Hematopoietic multipotent progenitor cell treated with erythropoietin and hydrocortisone succinate and interleukin-3 and kit ligand, for 17 days (in vitro differentiated cells): ENCODE measurements at regions not wholly inside any gene's neighbourhood (a gene's known extent, or its start where the extent isn't known, plus 50 kb on each side); places are given as distances from the start of the nearest gene placed in this dataset.

Experiments used
- DNase-seq: peaks from one replicate; pipeline ENCODE4 v3.0.0-alpha.2; 2015; ENCODE audit warnings: low spot score

DNA sequence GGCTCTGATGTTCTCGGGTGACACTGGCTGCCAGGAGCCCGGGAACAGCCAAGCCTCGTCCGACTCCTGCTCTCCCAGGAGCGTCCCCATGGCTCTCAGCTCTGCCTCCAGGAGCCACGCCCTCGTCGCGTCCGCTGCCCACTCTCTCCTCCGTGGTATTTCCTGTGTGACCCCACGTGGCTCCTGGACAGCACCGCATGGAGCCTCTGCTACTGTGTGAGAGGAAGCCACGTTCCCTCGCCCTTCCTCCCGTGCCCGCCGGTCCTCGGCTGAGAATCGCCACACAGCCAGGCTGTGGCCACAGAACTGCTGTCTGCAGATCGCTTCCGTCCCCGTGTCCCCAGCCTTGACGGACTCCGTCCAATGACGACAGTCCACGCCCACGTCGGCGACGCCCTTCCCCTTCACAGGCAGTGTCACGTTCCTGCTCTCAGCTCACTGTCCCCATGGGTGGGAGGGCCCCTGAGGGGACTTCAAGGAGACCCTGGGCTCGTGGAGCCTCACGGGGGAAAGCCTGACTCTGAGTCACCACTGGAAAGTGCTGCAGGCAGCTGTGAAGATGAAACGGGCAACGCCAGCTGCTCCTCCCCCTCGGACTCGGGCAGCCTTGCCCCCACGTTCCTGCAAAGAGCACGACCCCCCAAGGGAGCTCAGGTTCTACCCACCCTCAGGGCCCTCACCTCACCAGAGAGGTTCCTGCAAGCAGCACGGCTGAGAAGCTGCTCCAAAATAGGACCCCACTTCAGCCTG, 458.5 kb downstream of the BRD1 start:
- no peak for DNase-seq

DNA sequence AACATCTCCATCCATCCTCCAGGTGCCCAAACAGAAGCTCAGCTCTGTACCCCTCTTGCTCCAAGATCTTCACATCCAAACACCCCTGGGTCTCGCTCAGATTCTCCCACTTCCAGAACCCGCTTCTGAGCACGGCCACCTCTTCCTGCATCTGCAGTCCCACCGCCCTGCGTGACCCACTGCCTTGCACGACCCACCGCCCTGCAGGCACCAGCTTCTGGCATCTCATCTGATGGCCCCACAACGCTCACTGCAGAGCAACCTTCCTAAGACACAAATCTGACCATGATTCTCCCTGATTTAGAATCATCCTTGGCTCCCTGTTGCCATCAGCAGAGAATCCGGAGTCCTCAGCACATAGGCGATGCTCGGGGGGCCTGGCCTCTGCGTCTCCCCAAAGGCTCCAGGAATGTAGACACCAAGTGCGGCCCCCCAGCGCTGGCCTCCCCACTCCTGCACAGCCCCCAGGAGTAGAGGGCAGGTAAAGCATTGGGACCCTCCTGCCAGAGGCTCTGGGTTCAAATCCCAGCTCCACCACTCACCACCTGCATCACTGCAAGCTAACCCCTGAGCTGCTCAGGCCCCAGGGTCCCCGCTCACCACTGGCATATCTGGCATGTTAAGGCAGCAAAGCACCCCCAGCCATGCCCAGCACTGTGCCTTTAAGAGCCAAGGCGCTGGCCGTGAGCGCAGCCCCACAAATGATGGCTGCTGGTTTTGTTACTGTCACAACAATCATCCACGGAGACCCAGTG, 459.3 kb downstream of the BRD1 start:
- no peak for DNase-seq

DNA sequence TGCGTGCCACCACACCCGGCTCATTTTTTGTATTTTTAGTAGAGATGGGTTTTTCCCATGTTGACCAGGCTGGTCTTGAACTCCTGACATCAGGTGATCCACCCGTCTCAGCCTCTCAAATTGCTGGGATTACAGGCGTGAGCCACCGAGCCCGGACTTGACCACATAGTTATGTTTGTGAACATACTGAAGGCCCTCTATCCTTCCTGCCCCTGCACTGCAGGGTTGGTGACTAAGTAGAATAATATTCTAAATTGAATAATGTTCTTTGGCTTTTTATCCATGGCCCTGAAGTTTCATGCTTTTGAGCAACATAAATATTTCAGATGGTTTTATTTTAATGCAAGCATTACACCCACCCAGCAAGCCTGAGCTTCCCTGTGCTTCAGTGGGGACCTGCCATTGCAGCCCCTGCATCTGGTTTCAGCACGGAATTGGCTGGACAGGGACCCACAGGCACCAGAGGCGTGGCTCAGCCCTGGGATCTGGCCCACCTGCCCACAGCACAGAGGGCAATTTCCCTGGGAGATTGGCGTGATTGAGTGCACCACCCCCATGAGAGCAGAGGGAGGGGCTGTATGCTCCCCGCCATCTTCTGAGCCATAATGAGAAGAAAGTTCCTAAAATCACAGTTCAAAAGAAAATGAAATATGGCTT, 460.5 kb downstream of the BRD1 start:
- DNase-seq = no peak

DNA sequence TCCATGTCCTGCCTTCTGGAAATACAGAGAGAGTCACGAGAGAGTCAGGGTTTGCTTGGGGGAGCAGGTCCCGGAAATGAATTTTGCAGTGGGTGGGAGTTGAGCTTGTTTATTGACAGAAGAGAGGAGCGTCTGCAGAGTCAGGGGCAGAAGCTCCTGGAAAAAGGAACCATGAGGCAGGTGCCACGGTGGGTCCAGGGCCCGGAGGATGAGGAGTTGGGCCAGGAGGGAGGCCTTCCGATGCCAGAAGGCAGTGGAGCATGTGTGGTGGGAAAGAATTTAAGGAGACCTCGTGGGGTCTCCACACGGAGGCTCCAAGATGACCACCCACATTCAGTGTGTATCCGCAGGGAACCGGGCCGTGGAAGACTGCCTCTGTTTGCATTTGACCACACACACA, 461.2 kb downstream of the BRD1 start:
- no peak for DNase-seq

DNA sequence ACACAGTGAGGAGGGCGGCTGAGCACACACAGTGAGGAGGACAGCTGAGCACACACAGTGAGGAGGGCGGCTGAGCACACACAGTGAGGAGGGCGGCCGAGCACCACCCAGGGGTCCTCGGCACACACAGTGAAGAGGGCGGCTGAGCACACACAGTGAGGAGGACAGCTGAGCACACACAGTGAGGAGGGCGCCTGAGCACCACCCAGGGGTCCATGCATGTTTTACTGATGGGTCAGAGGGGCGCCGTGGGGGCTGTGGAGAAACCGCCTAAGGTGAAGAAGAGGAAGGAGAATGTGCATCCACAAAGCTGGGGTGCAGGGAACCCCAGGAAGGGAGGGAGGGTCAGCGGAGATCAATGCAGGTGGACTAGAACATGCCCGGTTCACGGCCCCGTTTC, 461.8 kb downstream of the BRD1 start:
- no peak for DNase-seq

DNA sequence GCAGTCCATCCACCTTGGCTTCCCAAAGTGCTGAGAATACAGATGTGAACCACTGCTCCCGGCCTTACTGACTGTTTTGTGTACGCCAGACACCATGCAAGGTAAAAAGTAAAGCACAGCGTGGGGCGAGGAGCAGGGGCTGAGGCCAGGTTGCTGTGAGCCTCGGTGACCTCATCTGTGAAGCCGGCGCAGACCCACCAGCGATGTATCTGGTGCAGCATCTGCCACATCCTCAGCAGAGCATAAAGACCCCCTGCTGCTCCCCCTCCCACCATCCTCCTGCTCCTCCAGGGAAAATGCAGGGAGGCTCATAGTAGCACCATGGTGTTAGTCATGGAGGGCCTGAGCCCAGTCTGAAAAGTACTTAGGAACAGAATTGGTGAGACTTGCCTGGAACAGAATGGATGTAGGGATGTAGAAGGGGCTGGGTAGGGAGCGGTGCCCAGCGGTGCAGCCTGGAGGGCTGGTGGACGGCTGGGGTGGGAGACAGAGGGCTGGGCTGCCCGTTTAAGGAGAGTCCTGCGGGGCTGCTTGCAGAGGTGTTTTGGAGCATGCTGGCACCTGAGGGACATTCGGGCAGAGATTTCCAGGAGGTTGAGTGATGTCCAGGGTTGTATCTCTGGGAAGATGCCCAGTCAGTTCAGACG, 462.4 kb downstream of the BRD1 start:
- no peak for DNase-seq

DNA sequence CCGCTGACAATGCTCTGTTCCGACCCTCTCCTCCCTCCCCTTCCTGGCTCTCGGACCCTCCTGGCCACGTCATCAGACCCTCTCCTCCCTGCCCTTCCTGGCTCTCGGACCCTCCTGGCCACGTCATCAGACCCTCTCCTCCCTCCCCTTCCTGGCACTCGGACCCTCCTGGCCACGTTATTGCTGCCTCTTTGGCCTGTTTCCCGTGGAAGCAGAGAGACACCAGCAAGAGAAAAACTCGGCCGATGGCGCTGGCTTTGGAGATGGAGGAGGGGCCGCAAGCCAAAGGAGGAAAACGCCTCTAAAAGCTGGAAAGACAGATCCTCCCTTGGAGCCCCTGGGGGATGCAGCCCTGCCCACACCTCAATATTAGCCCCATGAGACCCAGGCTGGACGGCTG, 463.3 kb downstream of the BRD1 start:
- DNase-seq = no peak

DNA sequence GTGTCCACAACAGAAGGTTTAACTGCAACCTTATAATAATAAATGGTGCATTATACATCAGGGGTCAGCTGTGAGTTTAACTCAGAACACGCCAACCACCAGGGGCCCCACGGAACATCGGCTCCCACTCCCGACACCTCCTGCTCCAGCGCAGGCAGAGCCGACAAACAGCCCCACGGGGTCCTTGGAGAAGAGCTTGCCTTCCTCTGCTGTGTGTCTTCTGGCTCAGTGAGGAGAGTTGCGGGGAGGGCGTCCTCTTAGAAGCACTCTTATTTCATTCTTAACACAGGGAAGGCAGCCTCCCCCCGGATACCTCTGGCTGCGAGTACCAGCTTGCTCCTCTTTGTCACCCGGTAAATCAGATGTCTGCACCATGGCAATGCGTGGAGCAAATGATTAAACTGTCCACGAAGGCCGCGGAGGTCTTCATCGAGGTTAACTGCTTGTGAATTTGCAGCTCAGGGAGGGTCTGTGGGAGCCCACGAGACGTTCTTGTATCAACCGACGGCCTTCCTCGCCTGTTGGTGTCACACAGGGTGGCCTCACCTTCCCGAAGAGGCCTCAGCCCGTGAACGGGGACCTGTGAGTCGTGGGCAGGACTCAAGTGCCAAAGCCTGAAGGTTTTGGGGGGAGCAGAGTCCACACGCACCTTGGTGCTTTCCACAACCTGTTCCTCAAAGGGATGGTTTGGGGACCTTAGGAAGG, 464.0 kb downstream of the BRD1 start:
- DNase-seq = no peak

DNA sequence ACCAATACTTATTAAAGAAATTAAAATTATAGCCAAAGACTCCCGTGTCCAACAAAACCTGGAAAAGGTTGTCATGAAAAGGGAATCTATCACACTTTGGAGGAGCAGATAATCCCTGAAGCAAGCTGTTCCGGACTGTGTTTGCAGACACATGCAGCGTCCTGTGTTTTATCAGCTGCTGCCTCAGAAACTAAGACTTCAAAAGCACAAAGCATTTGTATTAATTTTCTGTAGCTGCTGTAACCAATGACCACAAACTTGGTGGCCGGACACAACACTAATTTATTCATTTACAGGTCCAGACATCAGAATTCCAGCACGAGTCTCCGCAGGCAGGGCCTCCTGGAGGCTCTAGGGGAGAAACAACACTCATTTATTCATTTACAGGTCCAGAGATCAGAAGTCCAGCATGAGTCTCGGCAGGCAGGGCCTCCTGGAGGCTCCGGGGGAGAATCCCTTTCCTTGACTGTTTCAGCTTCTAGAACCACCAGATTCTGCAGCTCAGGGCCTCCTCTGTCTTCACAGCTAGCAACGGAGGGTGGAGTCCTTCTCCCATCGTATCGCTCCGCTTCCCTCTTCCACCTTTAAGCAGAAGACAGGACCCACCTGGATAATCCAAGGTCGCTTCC, 465.3 kb downstream of the BRD1 start:
- no peak for DNase-seq

DNA sequence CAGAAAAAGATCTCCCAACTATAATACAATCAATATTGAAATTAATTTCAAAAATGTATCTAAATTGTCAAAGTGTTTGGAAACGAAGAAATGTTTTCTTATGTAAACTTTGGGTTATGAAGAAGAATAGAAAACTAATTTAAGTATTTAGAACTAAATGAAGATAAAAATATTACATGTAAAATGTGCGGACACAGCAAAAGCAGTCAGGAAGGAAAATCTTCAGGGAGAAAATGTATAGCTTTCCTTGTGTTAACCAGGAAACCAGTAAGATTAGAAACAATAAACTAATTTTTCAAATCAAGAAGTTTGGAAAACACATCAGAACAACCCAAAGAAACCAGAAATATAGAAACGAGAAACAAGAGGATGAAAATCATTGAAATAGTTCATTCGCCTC, 466.5 kb downstream of the BRD1 start:
- DNase-seq = no peak

DNA sequence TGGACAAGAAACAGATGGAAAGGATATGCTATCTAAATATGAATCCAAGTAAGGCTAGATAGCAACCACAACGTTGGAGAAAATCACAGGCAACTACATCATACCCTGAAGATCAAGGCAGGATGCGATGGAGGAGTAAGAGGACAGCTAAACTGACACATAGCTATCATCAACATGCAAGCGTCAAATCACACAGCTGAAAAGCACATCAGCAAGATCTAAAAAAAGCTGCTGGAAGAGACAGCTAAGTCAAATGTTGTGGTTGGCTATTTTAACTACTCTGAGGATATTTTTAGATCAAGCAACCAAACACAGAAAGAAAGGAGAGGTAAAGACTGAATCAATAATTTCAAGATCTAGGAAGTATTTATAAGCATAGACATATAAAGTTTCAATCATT, 466.9 kb downstream of the BRD1 start:
- DNase-seq = no peak

DNA sequence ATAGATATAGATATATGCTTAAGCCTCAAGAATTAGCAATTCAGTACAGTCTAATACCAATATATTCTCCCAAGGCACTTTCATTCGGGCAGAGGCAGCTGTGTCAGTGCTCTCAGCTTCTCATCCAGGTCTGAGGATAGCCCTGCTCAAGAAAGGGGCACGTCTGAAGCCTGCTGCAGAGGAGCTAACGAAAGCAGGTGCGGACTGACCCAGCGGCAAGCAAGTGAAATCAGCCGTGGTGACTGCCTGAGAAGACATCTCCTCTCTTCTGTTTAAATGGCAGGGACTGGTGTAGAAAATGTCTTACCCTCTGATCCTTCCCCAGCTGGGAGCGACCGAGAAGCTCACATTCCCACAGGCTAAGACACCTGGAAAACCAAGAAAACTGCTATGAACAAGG, 468.6 kb downstream of the BRD1 start:
- no peak for DNase-seq

DNA sequence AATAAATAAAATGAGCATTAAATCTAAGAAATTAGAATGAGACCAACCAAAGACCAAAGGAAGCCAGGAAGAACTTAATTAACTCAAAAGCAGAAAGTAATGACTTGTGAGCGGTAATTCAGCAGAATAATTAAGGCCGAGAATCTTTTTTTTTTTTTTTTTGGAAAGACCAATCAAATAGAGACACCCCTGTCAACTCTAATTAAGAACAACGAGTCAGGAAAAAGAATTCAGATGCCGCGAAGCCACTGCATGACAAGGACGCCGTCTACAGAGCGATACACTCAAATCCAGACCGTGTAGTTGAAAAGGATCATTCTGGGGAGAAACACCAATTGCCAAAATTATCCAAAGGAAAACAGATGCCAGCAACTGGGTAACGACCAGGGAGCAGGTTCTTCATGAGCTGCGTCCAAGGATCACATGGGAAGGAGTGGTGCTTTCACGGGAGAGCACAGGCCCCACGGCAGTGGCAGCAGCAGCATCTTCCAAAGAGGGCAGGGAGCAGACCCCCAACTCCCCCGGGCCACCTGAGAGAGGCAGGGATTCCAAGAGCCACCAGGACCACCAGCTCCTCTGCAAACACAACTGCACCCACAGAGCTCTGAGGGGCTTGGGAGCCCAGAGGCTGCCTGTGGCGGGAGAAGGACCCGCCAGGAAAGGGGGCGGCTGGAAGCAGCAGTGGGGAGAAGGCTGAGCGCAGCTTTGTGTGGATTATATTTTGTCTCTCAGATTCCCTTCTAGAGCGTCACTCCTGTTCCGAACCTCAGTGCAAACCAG, 469.8 kb downstream of the BRD1 start:
- DNase-seq = no peak

DNA sequence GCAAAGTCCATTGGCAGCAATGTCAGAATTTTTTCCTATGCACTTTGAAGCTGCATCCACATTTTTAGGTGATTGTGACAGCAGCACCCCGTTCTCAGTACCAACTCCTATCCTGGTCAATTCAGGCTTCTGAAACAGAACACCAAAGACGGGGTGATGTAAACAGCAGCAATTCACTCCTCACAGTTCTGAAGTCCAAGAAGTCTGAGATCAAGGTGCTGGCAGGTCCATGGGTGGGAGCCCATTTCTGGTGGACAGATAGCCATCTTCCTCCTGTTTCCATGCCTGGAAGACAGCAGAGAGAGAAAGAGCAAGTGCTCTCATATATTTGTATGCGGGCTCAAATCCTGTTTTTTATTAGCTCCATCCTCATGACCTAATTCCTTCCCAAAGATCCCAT, 471.2 kb downstream of the BRD1 start:
- no peak for DNase-seq

DNA sequence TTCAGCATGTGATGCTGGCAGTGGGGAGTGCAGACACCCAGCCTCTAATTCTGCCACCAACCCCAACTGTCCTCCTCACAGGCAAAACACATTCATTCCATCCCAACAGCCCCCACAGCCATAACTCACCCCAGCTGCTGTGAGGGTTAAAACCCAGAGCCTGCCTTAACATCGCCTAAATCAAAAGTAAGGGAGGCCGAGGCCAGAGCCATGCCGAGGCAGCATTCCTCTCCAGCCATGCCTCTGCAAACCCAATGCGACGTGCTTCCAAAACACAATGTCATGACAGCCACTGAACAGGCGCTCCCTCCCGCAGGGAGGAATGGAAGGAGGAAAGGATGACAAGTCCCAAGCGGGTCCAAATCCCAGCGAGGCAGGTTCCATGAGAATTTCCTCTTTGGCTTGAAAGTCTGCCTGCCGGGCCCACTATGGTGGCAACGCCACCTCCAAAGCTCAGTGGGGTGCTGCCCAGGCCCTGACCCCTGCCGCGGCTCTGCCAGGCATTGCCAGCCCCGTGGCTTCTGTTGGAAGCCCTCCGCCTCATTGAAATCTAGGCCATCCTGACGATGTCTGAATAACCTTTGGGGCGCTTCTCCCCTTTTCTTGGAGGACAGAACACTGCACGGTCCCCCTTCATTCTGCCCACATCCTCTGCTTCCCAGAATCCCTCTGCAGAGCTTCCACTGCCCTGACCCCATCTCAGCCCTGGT, 472.3 kb downstream of the BRD1 start:
- DNase-seq = no peak

DNA sequence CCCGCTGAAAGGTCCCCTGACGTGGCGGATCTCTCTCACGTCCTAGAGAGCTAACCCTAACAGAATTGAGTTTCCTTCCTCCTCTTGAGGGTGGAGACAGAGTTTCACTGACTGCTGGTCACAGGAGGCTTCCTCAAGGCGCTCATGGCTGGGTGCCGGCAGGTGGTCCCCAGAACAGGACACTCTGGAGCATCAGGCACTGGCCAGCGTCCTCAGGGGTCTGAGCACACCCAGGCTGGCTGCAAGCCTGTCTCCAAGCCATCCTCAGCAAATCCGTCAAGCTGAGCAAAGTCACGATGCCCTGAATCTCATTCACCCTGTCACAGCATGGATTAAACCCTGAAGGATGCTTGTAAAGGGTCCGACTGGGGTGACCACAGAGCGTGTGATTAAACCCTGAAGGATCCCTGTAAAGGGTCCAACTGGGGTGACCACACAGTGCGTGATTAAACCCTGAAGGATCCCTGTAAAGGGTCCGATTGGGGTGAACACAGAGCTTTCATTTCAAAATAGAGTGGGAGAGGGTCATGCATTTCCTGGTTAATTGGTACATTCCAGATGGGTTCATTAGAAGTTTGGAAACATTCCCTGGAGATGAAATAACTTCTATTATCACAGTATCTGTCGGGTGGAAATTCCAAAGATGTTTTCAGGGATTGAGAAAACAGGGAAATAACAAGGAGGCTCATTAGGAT, 473.0 kb downstream of the BRD1 start:
- no peak for DNase-seq

DNA sequence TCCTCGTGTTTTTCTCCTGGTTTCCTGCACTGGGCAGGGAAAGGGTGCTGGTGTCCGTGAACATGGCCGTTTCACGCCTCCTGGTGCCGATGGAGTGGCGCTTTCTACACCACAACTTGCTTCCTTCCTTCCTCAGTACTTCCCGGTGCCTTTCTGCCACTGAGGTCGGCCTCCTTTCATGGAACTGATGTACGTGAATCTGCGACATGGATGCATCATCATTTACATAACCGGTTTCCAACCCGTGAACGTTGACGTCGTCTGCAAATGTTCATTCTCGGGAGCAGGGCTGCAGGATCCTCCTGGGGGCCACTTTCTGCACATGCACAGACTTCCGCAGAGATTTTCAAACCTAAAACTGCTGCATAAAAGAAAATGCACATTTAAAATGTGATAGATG, 474.4 kb downstream of the BRD1 start:
- no peak for DNase-seq

DNA sequence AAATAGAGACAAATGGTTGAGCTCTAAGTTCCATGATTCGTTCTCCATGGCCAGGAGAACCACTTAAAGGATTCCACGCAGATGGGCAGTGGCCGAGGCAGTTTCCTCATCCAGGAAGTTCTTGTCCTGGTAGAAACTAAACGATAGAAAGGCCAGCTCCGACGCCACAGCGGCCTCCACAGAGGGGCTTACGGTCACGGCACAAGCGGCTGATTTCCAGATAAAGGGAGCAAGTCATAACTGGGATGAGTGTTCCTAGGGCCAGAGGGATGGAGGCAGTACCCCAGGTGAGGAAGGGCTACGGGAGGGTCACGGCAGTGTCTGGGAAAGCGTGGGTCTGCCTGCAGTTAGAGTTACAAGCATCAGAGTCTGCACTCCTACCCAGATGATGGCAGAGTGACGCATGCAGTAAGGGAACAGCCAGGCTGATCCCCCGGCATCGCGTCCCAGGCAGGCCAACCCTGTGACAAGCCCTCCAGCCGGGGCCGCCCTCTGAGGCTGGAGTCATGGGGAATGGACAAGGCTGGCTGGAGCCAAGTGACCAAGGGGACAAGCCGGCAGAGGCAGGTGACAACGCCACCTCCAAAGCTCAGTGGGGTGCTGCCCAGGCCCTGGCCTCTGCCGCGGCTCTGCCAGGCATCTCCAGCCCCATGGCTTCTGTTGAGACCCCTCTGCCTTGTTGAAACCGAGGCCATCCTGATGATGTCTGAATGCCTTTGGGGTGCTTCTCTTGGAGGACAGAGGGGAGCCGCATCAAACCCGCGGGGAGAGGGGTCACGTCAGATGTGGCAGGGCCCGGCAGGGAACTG, 475.1 kb downstream of the BRD1 start:
- no peak for DNase-seq

DNA sequence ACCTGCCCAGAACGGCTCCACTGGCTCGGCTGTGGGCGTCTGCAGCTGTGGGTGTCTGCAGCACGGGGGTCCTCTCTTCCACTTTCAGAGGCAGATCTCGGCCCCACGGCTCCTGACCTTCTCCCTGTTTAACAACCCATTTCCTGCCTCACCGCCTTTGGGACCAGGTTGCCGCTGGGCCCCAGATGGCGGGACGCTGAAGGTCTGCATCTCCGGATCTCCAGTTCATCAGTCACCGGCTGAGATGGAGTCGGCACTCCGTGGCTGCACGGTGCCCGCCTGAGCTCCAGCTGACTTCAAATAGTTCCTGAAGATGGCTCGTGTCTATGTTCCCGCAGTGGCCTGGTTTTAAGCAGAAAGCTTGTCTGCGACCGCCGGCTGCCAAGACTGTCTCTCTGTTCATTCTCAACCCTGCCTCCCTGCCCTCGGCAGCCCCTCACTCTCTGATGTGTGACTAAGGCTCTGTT, 475.9 kb downstream of the BRD1 start:
- DNase-seq = no peak
